Neural progenitor cell (in vitro differentiated cells): ENCODE measurements at regions not wholly inside any gene's neighbourhood (a gene's known extent, or its start where the extent isn't known, plus 50 kb on each side); places are given as distances from the start of the nearest gene placed in this dataset.

Experiments
- CTCF ChIP-seq: fragments of 200-600 bp; sonication (generic); IDR thresholded peaks from 2 replicates; pipeline ENCODE4 v1.5.1; 2017; ENCODE audit warnings: antibody characterized with exemption, mild to moderate bottlenecking
- EZH2 ChIP-seq: fragments of 200-600 bp; sonication (generic); IDR thresholded peaks from 2 replicates; pipeline ENCODE4 v1.6.1; 2017; ENCODE audit warnings: antibody characterized with exemption, mild to moderate bottlenecking, moderate library complexity

GRCh38 chr1:9451081-9451480, 88.2 kb upstream of the SLC25A33 start:
- TF ChIP-seq EZH2 (no peak), CTCF (no peak)
